ENCODE measurements at regions not wholly inside any gene's neighbourhood (a gene's known extent, or its start where the extent isn't known, plus 50 kb on each side); places are given as distances from the start of the nearest gene placed in this dataset.
"Not testable (repeated sequence)": the region's sequence is repeated elsewhere in the genome, so short reads cannot be mapped to it uniquely, and the experiment has no call there.

GRCh38 chr1:94300731-94301130, 63.3 kb upstream of the ARHGAP29 start:
- Histone ChIP-seq H3K4me1 (ENCODE audit: control insufficient read depth, insufficient read depth, low read length) (peaks cover 58% of the 10 kb centered on the region), H3K36me3 (ENCODE audit: control insufficient read depth, insufficient read depth, low read length, severe bottlenecking) (no peaks in the 10 kb centered on the region)
- no peak for DNase-seq (ENCODE audit: low read depth)

GRCh38 chr1:94299627-94300553, 62.5 kb upstream of the ARHGAP29 start:
- Histone ChIP-seq H3K9ac (ENCODE audit: low read length) (peak overlapping the region; percentile 85), H3K36me3 (ENCODE audit: control insufficient read depth, insufficient read depth, low read length, severe bottlenecking) (no peaks in the 10 kb centered on the region), H3K9me3 (ENCODE audit: control insufficient read depth, low read length) (no peaks in the 10 kb centered on the region), H3K4me3 (ENCODE audit: low read length) (peak overlapping the region; percentile 51), H3K4me1 (ENCODE audit: control insufficient read depth, insufficient read depth, low read length) (peaks cover 63% of the 10 kb centered on the region), H3K27me3 (replicated peaks; ENCODE audit: control insufficient read depth, insufficient read depth, low read length) (no peaks in the 10 kb centered on the region)
- DNase-seq (ENCODE audit: low read depth): peak; percentile 52

More at GRCh38 chr1:94300731-94301130, 63.3 kb upstream of the ARHGAP29 start:
- Histone ChIP-seq H3K9ac (ENCODE audit: low read length) (peak overlapping the region; percentile 31), H3K27me3 (replicated peaks; ENCODE audit: control insufficient read depth, insufficient read depth, low read length) (no peaks in the 10 kb centered on the region), H3K4me3 (ENCODE audit: low read length) (no peak overlapping the region), H3K9me3 (ENCODE audit: control insufficient read depth, low read length) (no peaks in the 10 kb centered on the region)

- no peaks in the 10 kb centered on the region for H3K36me3 ChIP-seq (ENCODE audit: control insufficient read depth, insufficient read depth, low read length, severe bottlenecking)
- peak overlapping the region; percentile 85 for H3K9ac ChIP-seq (ENCODE audit: low read length)
- peak overlapping the region; percentile 51 for H3K4me3 ChIP-seq (ENCODE audit: low read length)
- H3K4me1 ChIP-seq (ENCODE audit: control insufficient read depth, insufficient read depth, low read length): peaks cover 63% of the 10 kb centered on the region
- no peaks in the 10 kb centered on the region for H3K9me3 ChIP-seq (ENCODE audit: control insufficient read depth, low read length)
- H3K27me3 ChIP-seq (replicated peaks; ENCODE audit: control insufficient read depth, insufficient read depth, low read length): no peaks in the 10 kb centered on the region
- DNase-seq (ENCODE audit: low read depth): peak; percentile 84
These were observed 61.5 kb upstream of the ARHGAP29 start for GRCh38 chr1:94298861-94299260.

- peak overlapping the region; percentile 11 for H3K4me3 ChIP-seq (ENCODE audit: low read length)
- H3K4me1 ChIP-seq (ENCODE audit: control insufficient read depth, insufficient read depth, low read length): peaks cover 57% of the 10 kb centered on the region
- H3K36me3 ChIP-seq (ENCODE audit: control insufficient read depth, insufficient read depth, low read length, severe bottlenecking): no peaks in the 10 kb centered on the region
- H3K27me3 ChIP-seq (replicated peaks; ENCODE audit: control insufficient read depth, insufficient read depth, low read length): no peaks in the 10 kb centered on the region
- no peaks in the 10 kb centered on the region for H3K9me3 ChIP-seq (ENCODE audit: control insufficient read depth, low read length)
- peak; percentile 77 for DNase-seq (ENCODE audit: low read depth)
- no peak overlapping the region for H3K9ac ChIP-seq (ENCODE audit: low read length)
These were observed 58.6 kb upstream of the ARHGAP29 start for GRCh38 chr1:94296018-94296417.

GRCh38 chr1:94292978-94293377, 55.6 kb upstream of the ARHGAP29 start:
- not testable (repeated sequence) for H3K27me3 ChIP-seq (replicated peaks; ENCODE audit: control insufficient read depth, insufficient read depth, low read length); DNase-seq (ENCODE audit: low read depth); H3K4me3 ChIP-seq (ENCODE audit: low read length); H3K36me3 ChIP-seq (ENCODE audit: control insufficient read depth, insufficient read depth, low read length, severe bottlenecking); H3K9ac ChIP-seq (ENCODE audit: low read length); H3K9me3 ChIP-seq (ENCODE audit: control insufficient read depth, low read length)
- H3K4me1 ChIP-seq (ENCODE audit: control insufficient read depth, insufficient read depth, low read length): peaks cover 28% of the 10 kb centered on the region

- peaks cover 15% of the 10 kb centered on the region for H3K4me1 ChIP-seq (ENCODE audit: control insufficient read depth, insufficient read depth, low read length)
- H3K9me3 ChIP-seq (ENCODE audit: control insufficient read depth, low read length); DNase-seq (ENCODE audit: low read depth); H3K4me3 ChIP-seq (ENCODE audit: low read length); H3K36me3 ChIP-seq (ENCODE audit: control insufficient read depth, insufficient read depth, low read length, severe bottlenecking); H3K9ac ChIP-seq (ENCODE audit: low read length); H3K27me3 ChIP-seq (replicated peaks; ENCODE audit: control insufficient read depth, insufficient read depth, low read length): not testable (repeated sequence)
These were observed 51.9 kb upstream of the ARHGAP29 start for GRCh38 chr1:94289244-94289643.

Data from adipocyte (in vitro differentiated cells).